D721Med (cell line): ENCODE measurements at regions not wholly inside any gene's neighbourhood (a gene's known extent, or its start where the extent isn't known, plus 50 kb on each side); places are given as distances from the start of the nearest gene placed in this dataset.

ENCODE experiments used
- DNase-seq: peaks from one replicate; pipeline ENCODE4 v3.0.0; 2011; ENCODE audit warnings: low spot score; ENCODE audit not compliant: insufficient read length
- FAIRE-seq: peaks from 2 replicates; lab custom pipeline; 2011; peaks lifted over from hg19 to GRCh38; lab: Jason Lieb, UNC
- CTCF ChIP-seq: IDR thresholded peaks from 2 replicates; pipeline ENCODE4 v1.5.1; 2012; ENCODE audit warnings: mild to moderate bottlenecking, control low read depth; ENCODE audit not compliant: insufficient read depth; ENCODE audit errors: missing control alignments

- no peak for FAIRE-seq
- DNase-seq, result no peak
- no peak for TF ChIP-seq CTCF
Observed at GRCh38 chr15:25241241-25241801, 197.5 kb downstream of the UBE3A start.

GRCh38 chr15:25242166-25242879, 196.5 kb downstream of the UBE3A start:
- no peak for TF ChIP-seq CTCF
- DNase-seq (no peak), FAIRE-seq (no peak)

GRCh38 chr15:25242957-25243799, 195.6 kb downstream of the UBE3A start:
- TF ChIP-seq CTCF, result no peak
- FAIRE-seq (no peak), DNase-seq (no peak)

GRCh38 chr15:25243800-25244097, 195.1 kb downstream of the UBE3A start:
- TF ChIP-seq CTCF, result no peak
- FAIRE-seq (no peak), DNase-seq (no peak)

GRCh38 chr15:25244731-25245585, 193.9 kb downstream of the UBE3A start:
- DNase-seq, result no peak
- no peak for FAIRE-seq
- no peak for TF ChIP-seq CTCF

GRCh38 chr15:25245801-25246622, 192.8 kb downstream of the UBE3A start:
- FAIRE-seq, result no peak
- peak; percentile 15 for DNase-seq

More at GRCh38 chr15:25245801-25246622, 192.8 kb downstream of the UBE3A start:
- TF ChIP-seq CTCF, result no peak
